ENCODE measurements at regions not wholly inside any gene's neighbourhood (a gene's known extent, or its start where the extent isn't known, plus 50 kb on each side); places are given as distances from the start of the nearest gene placed in this dataset.
"Not testable (repeated sequence)": the region's sequence is repeated elsewhere in the genome, so short reads cannot be mapped to it uniquely, and the experiment has no call there.

DNA sequence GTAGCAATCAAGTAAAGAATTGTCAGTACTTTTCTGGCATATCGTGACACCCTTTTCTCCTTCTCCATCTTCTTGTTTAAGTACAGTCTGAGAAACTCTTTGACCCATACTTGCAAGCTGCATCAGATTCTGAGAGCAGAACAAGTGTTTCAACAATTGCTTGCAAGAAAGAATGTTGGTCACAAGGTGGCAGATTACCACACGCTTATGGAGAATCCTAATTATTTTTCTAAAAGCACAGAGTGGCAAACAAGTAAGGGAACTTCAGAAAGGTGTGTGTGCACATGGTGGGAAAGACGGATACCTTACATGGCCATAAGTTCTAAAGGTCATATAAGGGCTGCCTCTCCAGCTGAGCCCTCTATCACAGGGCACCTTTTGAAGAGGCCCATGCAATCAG, 136.4 kb upstream of the FGF13 start:
- no peak for DNase-seq

DNA sequence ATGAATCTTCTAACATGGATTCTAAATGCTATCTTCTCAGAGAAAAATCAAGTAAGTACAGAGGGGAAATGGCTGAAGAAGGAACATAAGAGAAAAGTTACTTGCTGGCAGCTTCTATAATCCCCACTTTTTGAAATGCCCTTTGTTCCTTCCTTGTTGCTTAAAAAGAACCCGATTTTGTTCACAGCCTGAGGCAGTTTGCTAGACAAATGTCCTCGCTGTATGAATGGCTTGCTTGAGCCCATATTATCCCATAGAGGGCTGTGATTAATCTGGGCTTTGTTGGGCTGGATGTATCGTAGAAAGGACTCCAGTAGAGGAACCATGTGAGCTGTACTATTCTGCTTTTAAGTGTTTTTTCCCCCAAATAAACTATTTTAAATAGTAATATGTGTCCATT, 134.3 kb upstream of the FGF13 start:
- no peak for DNase-seq

DNA sequence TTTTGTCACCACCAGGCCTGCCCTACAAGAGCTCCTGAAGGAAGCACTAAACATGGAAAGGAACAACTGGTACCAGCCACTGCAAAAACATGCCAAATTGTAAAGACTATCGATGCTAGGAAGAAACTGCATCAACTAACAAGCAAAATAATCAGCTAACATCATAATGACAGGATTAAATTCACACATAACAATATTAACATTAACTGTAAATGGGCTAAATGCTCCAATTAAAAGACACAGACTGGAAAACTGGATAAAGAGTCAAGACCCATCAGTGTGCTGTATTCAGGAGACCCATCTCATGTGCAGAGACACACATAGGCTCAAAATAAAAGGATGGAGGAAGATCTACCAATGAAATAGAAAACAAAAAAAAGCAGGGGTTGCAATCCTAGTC, 95.9 kb upstream of the FGF13 start:
- not testable (repeated sequence) for DNase-seq

DNA sequence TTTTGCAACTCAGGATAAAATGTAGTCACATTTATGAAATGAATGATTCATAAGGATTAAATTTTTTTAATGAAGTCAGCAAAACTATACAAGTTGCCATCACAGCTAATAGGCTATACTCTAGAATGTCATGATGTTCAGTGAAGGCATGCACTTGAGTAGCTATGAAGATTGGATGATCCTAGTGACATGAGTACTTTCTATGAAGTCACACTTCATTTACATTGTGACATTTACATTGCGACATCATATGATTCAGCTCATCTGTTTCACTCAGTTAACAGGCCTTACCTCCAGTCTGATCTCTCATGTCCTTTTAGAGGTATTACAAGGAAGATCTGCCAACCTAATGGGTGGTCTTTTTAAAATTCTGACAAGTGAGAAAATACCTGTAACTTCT, 82.7 kb upstream of the FGF13 start:
- no peak for DNase-seq

DNA sequence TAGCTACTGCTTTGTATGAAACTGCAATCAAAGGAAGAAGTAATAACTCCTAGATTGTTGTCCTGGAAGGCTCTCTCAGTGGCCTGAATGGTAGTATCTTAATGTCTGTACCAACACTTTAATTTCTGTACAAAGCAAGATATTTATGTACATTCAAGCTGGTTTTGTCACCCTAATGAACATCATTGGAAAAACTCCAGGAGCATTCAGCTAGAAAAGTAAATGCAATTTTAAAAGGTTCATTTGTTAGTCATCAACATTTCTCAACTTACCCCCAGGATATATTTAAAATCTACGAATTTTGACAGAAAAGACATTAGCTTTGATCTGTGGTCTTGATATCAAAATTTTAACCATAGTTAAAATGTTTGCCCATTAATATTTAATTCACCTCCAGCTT, 80.0 kb upstream of the FGF13 start:
- no peak for DNase-seq

DNA sequence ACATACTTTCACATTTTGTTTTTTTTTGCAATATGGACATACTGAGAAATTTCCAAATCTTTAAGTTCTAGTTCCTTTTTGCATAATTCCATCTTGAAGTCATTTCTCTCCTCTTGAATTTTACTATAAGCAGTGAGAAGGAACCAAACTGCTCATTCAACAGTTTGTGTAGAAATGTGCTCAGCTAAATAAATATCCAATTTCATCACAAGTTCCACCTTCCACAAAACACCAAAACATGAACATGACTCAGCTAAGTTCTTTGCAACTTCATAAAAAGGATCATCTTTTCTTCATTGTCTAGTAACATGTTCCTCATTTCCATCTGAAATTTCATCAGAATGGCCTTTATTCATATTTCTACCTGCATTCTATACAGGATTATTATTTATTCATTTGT, 77.3 kb upstream of the FGF13 start:
- no peak for DNase-seq

DNA sequence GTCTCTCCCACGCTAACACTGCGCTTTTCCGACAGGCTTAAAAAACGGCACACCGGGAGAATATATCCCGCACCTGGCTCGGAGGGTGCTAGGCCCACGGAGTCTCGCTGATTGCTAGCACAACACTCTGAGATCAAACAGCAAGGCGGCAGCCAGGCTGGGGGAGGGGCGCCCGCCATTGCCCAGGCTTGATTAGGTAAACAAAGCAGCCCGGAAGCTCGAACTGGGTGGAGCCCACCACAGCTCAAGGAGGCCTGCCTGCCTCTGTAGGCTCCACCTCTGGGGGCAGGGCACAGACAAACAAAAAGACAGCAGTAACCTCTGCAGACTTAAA, 67.0 kb upstream of the FGF13 start:
- DNase-seq: not testable (repeated sequence)

DNA sequence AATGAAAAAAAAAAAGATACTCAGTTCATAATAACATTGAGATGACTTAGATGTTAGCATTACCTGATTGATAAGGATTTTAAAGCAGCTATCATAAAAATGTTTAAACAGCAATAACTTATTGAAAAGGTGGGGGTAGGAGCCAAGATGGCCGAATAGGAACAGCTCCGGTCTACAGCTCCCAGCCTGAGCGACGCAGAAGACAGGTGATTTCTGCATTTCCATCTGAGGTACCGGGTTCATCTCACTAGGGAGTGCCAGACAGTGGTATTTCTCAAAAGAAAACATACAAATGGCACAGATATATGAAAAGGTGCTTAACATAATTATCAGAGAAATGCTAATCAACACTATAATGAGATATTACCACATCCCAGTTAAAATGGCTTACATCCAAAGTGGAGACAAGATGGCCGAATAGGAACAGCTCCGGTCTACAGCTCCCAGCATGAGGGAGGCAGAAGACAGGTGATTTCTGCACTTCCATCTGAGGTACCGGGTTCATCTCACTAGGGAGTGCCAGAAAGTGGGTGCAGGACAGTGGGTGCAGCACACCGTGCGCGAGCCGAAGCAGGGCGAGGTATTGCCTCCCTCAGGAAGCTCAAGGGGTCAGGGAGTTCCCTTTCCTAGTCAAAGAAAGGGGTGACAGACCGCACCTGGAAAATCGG, 66.5 kb upstream of the FGF13 start:
- not testable (repeated sequence) for DNase-seq

DNA sequence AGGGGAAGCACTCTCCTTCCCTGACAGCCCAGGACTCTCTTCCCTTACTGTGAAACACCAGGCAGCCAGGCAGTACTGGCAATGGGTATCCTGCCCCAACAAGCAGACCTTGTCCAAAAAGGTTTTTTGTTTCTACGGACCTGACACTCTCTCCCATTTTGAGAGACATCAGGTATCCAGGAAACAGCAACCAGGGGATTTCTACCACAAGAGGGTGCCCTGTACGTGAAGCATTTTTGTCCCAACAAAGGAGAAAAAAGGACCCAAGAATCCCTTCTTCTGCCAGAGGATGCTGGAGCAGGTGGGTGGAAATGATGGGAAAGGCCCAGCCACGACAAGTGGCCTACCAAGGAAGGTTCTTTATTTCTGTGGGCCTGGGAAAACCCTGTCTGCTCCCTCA, 65.7 kb upstream of the FGF13 start:
- DNase-seq: no peak

DNA sequence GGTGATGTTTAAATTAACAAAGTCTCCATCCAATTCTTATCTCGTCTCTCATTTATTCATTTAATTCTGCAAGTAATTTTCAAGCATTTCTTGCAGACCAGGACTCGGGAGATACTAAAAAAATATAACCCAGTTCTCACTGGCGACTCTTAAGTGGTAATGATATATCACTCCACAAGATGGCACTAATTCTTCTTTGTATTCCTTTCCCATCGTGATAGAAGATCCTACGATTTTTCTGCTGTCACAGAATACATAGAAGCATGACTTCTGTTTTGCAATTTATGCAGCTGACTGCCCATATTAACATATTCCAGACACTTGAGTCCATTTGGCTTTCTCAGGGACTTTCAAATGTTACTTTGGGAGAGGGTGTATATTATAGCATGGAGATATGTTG, 64.0 kb upstream of the FGF13 start:
- no peak for DNase-seq

DNA sequence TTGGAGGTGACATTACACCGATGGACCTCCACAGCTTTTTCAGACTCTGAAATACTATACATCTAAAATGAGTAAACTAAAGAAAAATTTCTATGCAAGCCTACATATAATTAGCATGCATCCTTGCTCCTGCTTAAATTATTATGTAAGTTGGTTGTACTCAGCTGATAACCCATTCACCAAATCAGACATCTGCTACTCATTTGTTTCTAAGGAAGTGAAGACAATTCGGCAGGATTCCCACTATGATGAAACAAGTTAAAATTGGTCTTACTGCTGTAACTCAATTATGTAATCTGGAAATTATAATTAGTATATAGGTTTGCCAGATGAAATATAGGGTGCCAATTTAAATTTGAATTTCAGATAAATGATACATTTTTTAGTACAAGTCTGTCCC, 59.5 kb upstream of the FGF13 start:
- no peak for DNase-seq

DNA sequence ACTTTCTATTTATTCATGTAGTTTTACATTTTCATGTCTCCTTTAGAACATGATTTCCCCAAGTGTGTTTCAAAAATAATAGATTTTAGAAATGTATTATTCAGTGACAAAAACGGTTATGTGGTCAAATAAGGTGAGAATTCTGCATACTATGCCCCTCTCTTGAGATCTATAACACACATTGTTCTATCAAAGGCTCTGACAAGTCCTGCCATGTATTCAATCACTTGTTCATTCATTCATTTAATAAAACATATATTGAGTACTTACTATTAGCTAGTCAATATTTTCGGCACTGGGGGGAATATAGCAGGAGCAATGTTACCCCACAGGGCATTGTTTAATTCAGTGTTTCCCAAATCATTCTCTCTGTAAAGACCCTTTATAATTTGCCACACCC, 58.4 kb upstream of the FGF13 start:
- no peak for DNase-seq

DNA sequence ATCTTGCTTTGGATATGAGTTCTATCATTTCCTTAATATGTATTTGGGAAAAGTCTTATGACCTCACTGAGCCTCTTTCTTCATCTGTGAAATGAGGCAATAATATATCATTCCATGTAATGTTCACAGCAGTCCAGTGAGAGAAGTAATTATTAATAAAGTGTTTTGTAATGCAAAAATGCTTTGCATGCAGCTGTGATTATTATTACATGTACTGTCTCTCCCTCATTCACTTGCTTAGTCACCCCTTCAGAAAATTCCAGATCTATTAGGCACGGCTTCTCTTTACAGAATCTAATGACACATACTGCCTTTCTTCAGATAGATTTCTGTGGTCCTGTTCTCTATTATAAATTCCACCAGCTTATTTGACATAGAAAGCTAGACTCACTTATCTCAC, 53.5 kb upstream of the FGF13 start:
- no peak for DNase-seq

DNA sequence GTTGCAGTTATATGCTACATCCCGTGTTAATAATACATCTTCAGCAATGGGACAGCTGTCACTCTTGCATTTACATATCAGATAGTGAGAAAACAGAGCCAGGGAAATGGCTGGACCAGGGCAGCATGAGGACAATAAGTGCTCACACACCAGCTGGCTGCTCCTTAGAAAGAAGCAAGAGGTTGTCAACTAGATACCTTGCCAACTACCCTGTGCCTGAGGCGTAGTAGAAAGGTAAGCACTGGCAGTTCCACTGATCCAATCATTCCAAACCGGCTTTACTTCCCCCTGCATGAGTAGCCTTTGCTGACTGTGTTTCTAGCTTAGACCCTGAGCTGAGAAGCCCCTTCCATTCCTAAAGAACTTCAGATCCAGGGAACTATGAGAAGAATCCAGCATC, 52.2 kb upstream of the FGF13 start:
- no peak for DNase-seq

DNA sequence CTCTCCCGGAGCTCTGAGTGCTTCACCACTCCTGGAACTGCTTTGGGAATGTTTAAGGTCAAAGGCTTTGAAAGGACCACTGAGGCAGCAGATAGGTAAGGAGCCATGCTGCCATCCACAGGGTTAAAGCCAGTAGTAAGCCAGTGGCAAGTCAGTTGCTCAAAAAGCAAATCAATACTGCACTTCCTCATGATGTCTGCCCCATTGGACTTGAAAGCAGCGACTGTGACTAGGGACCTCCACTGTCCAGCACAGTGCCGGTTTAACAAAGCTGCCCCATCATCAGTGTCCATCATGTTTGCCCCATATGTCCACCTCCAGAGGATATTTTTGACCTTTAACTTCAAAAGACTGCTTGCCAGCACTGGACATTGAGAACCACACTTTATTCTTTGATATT, 49.9 kb upstream of the FGF13 start:
- DNase-seq: no peak
